OCI-LY3 (cell line): ENCODE measurements at regions not wholly inside any gene's neighbourhood (a gene's known extent, or its start where the extent isn't known, plus 50 kb on each side); places are given as distances from the start of the nearest gene placed in this dataset.

ENCODE experiments used
- CTCF ChIP-seq: fragments of 200-600, 300-600 bp; sonication (generic); IDR thresholded peaks from 2 replicates; pipeline ENCODE4 v1.5.1; 2014; ENCODE audit warnings: antibody characterized with exemption, low read length, low read depth
- EZH2phosphoT487 ChIP-seq: fragments of 200-600 bp; shearing (Covaris generic); IDR thresholded peaks from 2 replicates; pipeline ENCODE4 v1.6.1; 2018; ENCODE audit warnings: antibody characterized with exemption, mixed run types, low read depth

- TF ChIP-seq CTCF = no peak
- no peak for TF ChIP-seq EZH2phosphoT487
Observed at GRCh38 chr12:25835385-25835784, 123.1 kb upstream of the RASSF8 start.
